Ishikawa (cell line): ENCODE measurements at regions not wholly inside any gene's neighbourhood (a gene's known extent, or its start where the extent isn't known, plus 50 kb on each side); places are given as distances from the start of the nearest gene placed in this dataset.
A peak's percentile ranks its signal among the peaks of the same experiment; 100 is the strongest.

Experiments
- CEBPB ChIP-seq: IDR thresholded peaks from 2 replicates; pipeline ENCODE4 v1.6.1; 2012
- CREB1 ChIP-seq: IDR thresholded peaks from 2 replicates; pipeline ENCODE4 v1.6.1; 2012; ENCODE audit warnings: low read depth
- EGR1 ChIP-seq: IDR thresholded peaks from 2 replicates; pipeline ENCODE4 v1.6.1; 2012
- EP300 ChIP-seq: IDR thresholded peaks from 2 replicates; pipeline ENCODE4 v1.6.1; 2012; ENCODE audit warnings: borderline replicate concordance
- FOXM1 ChIP-seq: IDR thresholded peaks from 2 replicates; pipeline ENCODE4 v1.6.1; 2012; ENCODE audit warnings: low read depth, borderline replicate concordance
- MAX ChIP-seq: IDR thresholded peaks from 2 replicates; pipeline ENCODE4 v1.6.1; 2012
- NFIC ChIP-seq: IDR thresholded peaks from 2 replicates; pipeline ENCODE4 v1.6.1; 2012
- RAD21 ChIP-seq: IDR thresholded peaks from 2 replicates; pipeline ENCODE4 v1.6.1; 2012; ENCODE audit warnings: low read depth
- TAF1 ChIP-seq: IDR thresholded peaks from 2 replicates; pipeline ENCODE4 v1.6.1; 2012; ENCODE audit warnings: low read depth, mild to moderate bottlenecking
- TCF12 ChIP-seq: IDR thresholded peaks from 2 replicates; pipeline ENCODE4 v1.6.1; 2012; ENCODE audit warnings: low read depth
- TEAD4 ChIP-seq: IDR thresholded peaks from 2 replicates; pipeline ENCODE4 v1.6.1; 2012
- YY1 ChIP-seq: IDR thresholded peaks from 2 replicates; pipeline ENCODE4 v1.6.1; 2012; ENCODE audit warnings: low read depth
- ZBTB7A ChIP-seq: IDR thresholded peaks from 2 replicates; pipeline ENCODE4 v1.6.1; 2012; ENCODE audit warnings: low read depth
- TF ChIP-seq, protein P1 (sequence below): IDR thresholded peaks from 2 replicates; pipeline ENCODE4 v1.6.1; 2012; ENCODE audit warnings: low read depth, mild to moderate bottlenecking
- TF ChIP-seq, protein P2 (sequence below): IDR thresholded peaks from 2 replicates; pipeline ENCODE4 v1.6.1; 2012

GRCh38 chr7:115086146-115086841 lies 164.4 kb downstream of the MDFIC start:
- TF ChIP-seq, protein P1, sequence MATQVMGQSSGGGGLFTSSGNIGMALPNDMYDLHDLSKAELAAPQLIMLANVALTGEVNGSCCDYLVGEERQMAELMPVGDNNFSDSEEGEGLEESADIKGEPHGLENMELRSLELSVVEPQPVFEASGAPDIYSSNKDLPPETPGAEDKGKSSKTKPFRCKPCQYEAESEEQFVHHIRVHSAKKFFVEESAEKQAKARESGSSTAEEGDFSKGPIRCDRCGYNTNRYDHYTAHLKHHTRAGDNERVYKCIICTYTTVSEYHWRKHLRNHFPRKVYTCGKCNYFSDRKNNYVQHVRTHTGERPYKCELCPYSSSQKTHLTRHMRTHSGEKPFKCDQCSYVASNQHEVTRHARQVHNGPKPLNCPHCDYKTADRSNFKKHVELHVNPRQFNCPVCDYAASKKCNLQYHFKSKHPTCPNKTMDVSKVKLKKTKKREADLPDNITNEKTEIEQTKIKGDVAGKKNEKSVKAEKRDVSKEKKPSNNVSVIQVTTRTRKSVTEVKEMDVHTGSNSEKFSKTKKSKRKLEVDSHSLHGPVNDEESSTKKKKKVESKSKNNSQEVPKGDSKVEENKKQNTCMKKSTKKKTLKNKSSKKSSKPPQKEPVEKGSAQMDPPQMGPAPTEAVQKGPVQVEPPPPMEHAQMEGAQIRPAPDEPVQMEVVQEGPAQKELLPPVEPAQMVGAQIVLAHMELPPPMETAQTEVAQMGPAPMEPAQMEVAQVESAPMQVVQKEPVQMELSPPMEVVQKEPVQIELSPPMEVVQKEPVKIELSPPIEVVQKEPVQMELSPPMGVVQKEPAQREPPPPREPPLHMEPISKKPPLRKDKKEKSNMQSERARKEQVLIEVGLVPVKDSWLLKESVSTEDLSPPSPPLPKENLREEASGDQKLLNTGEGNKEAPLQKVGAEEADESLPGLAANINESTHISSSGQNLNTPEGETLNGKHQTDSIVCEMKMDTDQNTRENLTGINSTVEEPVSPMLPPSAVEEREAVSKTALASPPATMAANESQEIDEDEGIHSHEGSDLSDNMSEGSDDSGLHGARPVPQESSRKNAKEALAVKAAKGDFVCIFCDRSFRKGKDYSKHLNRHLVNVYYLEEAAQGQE, result no peak
- TF ChIP-seq NFIC, result no peak
- TF ChIP-seq EGR1, result no peak
- TF ChIP-seq, protein P2, sequence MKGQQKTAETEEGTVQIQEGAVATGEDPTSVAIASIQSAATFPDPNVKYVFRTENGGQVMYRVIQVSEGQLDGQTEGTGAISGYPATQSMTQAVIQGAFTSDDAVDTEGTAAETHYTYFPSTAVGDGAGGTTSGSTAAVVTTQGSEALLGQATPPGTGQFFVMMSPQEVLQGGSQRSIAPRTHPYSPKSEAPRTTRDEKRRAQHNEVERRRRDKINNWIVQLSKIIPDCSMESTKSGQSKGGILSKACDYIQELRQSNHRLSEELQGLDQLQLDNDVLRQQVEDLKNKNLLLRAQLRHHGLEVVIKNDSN, result no peak
- no peak for TF ChIP-seq TCF12
- TF ChIP-seq ZBTB7A, result no peak
- TF ChIP-seq YY1, result no peak
- no peak for TF ChIP-seq CEBPB
- no peak for TF ChIP-seq EP300
- TF ChIP-seq RAD21, result no peak
- TF ChIP-seq FOXM1, result no peak
- no peak for TF ChIP-seq TEAD4
- no peak for TF ChIP-seq TAF1
- no peak for TF ChIP-seq MAX
- no peak for TF ChIP-seq CREB1

GRCh38 chr7:115085421-115085820 lies 163.5 kb downstream of the MDFIC start:
- TF ChIP-seq CEBPB (no peak), EGR1 (no peak), CREB1 (no peak), EP300 (no peak), TEAD4 (no peak), TAF1 (no peak), ZBTB7A (no peak), TCF12 (no peak), MAX (no peak), NFIC (no peak), FOXM1 (no peak), YY1 (no peak)
- TF ChIP-seq, protein P2, result no peak

DNA sequence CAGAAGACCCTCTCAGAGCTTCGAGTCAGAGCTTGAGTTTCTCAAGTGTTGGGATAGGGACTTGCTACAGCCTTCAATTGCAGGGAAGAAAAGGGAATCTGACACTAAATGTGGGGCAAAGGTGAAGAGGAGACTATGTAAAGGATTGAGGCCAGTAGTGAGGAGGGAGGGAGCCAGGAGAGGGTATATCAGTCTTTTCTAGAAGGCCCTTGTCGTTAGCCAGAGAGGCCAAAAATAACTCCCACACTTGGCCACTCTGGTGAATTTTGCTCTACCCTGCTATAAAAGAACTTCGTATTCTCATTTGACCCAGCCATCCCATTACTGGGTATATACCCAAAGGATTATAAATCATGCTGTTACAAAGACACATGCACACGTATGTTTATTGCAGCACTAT lies 162.0 kb downstream of the MDFIC start:
- TF ChIP-seq CREB1 (no peak), ZBTB7A (no peak), RAD21 (no peak), TEAD4 (no peak), TAF1 (no peak), MAX (no peak), TCF12 (no peak), YY1 (no peak), NFIC (no peak), EGR1 (no peak), CEBPB (no peak), FOXM1 (no peak), EP300 (no peak)
- TF ChIP-seq, protein P1, result no peak
- TF ChIP-seq, protein P2, result no peak

GRCh38 chr7:115081772-115082171 lies 159.9 kb downstream of the MDFIC start:
- TF ChIP-seq RAD21, result no peak
- no peak for TF ChIP-seq TCF12
- TF ChIP-seq YY1, result no peak
- TF ChIP-seq NFIC, result no peak
- TF ChIP-seq, protein P1, result peak; percentile 33; the same call in 1 of the 2 replicates
- no peak for TF ChIP-seq EP300
- TF ChIP-seq, protein P2, result no peak
- TF ChIP-seq CREB1, result no peak
- TF ChIP-seq EGR1, result no peak
